Endothelial cell of umbilical vein (primary cell): ENCODE measurements at regions not wholly inside any gene's neighbourhood (a gene's known extent, or its start where the extent isn't known, plus 50 kb on each side); places are given as distances from the start of the nearest gene placed in this dataset.

Experiments used
- BruUV-seq: library from RNA; stranded (reverse); fragments of 400-500 nt; replicated peaks from 2 replicates; lab custom pipeline; 2021; lab: Mats Ljungman, UMichigan
- CTCF ChIA-PET: fragments of 300-600, 350-600 bp; sonication (Branson Sonifier 250); formaldehyde crosslinking; loops from one replicate; lab custom pipeline; 2021; ENCODE audit warnings: antibody characterized with exemption, inconsistent platforms; lab: Charles Lee
- POLR2A ChIA-PET: fragments of 300-600, 350-600 bp; sonication (Branson Sonifier 250); formaldehyde crosslinking; loops from one replicate; lab custom pipeline; 2021; ENCODE audit warnings: antibody characterized with exemption, inconsistent platforms; lab: Charles Lee
- DNase-seq: peaks from one replicate; pipeline ENCODE4 v3.0.0-alpha.2; 2011; ENCODE audit warnings: low read depth, low spot score
- FAIRE-seq: peaks from 2 replicates; lab custom pipeline; 2011; peaks lifted over from hg19 to GRCh38; lab: Jason Lieb, UNC
- H2AFZ ChIP-seq: 2 replicates; pipeline ENCODE4 v1.6.0; 2012; ENCODE audit warnings: low read depth, low read length, control low read depth, inconsistent platforms
- H3K27ac ChIP-seq: 2 replicates; pipeline ENCODE4 v1.5.1; 2011; ENCODE audit warnings: low read depth, mild to moderate bottlenecking, control low read depth, low read length, moderate library complexity; ENCODE audit not compliant: insufficient read depth
- H3K27me3 ChIP-seq, 2 experiments: 2 replicates each; pipeline versions ENCODE4 v1.6.0 to v1.6.1; 2011; ENCODE audit warnings: low read length in 2 of 2, mixed read lengths in 1 of 2; ENCODE audit not compliant: control insufficient read depth in 2 of 2, insufficient read depth in 2 of 2
- H3K36me3 ChIP-seq, 2 experiments: 2 replicates in 1 of 2; 3 replicates in 1 of 2; pipeline ENCODE4 v1.5.1; 2011; ENCODE audit warnings: low read length in 2 of 2, mild to moderate bottlenecking in 1 of 2, moderate library complexity in 1 of 2; ENCODE audit not compliant: control insufficient read depth in 2 of 2, insufficient read depth in 2 of 2; ENCODE audit errors: extremely low read depth in 1 of 2
- H3K4me1 ChIP-seq: 3 replicates; pipeline ENCODE4 v1.5.1; 2011; ENCODE audit warnings: mild to moderate bottlenecking, low read length; ENCODE audit not compliant: control insufficient read depth, insufficient read depth; ENCODE audit errors: extremely low read depth
- H3K4me2 ChIP-seq: 2 replicates; pipeline ENCODE4 v1.6.1; 2011; ENCODE audit warnings: low read length, control low read depth, mixed read lengths; ENCODE audit not compliant: insufficient read depth
- H3K4me3 ChIP-seq, 3 experiments: fragments of 200-600 bp in 1 of 3; sonication (generic), shearing (Covaris generic) in 1 of 3; replicated peaks in 1 of 3; 2 replicates each; pipeline ENCODE4 v1.5.1; 2011 to 2016; ENCODE audit warnings: control low read depth in 3 of 3, low read length in 3 of 3, mild to moderate bottlenecking in 2 of 3, inconsistent platforms in 1 of 3, low read depth in 1 of 3, moderate library complexity in 1 of 3; ENCODE audit not compliant: insufficient read depth in 1 of 3
- H3K79me2 ChIP-seq: 2 replicates; pipeline ENCODE4 v1.6.0; 2012; ENCODE audit warnings: low read length, inconsistent platforms; ENCODE audit not compliant: control insufficient read depth, insufficient read depth
- H3K9ac ChIP-seq: replicated peaks from 2 replicates; pipeline ENCODE3; 2011; ENCODE audit warnings: low read length, control low read depth; ENCODE audit not compliant: insufficient read depth; ENCODE audit errors: extremely low read depth
- H3K9me1 ChIP-seq: replicated peaks from 3 replicates; pipeline ENCODE4 v1.6.0; 2011; ENCODE audit warnings: mild to moderate bottlenecking, low read length; ENCODE audit not compliant: control insufficient read depth, insufficient read depth; ENCODE audit errors: extremely low read depth
- H3K9me3 ChIP-seq: replicated peaks from 2 replicates; pipeline ENCODE4 v1.5.1; 2012; ENCODE audit warnings: low read length, inconsistent platforms; ENCODE audit not compliant: control insufficient read depth, insufficient read depth
- H4K20me1 ChIP-seq: replicated peaks from 2 replicates; pipeline ENCODE3; 2011; ENCODE audit warnings: mild to moderate bottlenecking, low read length; ENCODE audit not compliant: control insufficient read depth, insufficient read depth; ENCODE audit errors: extremely low read depth
- FOS ChIP-seq: IDR thresholded peaks from 2 replicates; pipeline ENCODE4 v1.6.1; 2011; ENCODE audit warnings: mild to moderate bottlenecking, low read length, moderate library complexity, borderline replicate concordance; ENCODE audit not compliant: insufficient read depth
- GATA2 ChIP-seq: IDR thresholded peaks from 2 replicates; pipeline ENCODE4 v1.7.0; 2011; ENCODE audit warnings: low read depth, mild to moderate bottlenecking, moderate library complexity, mixed read lengths, low read length; ENCODE audit not compliant: insufficient read length, insufficient read depth
- JUN ChIP-seq: IDR thresholded peaks from 2 replicates; pipeline ENCODE4 v1.6.1; 2011; ENCODE audit warnings: borderline replicate concordance, low read depth; ENCODE audit not compliant: insufficient read length, insufficient read depth
- MYC ChIP-seq: IDR thresholded peaks from one replicate; pipeline ENCODE4 v1.6.1; 2011; ENCODE audit warnings: mild to moderate bottlenecking, low read depth, low read length
- dilution Hi-C: fragments of 300-500 bp; cut with MboI; formaldehyde crosslinking; loops from one replicate; pipeline ENCODE4 v1.15.0; 2019; ENCODE audit warnings: low sequenced_read_pairs; ENCODE audit not compliant: extremely low pct_ligation_motif_present
- intact Hi-C: fragments of 100-400 bp; cut with micrococcal nuclease; formaldehyde crosslinking; loops from one replicate; pipeline ENCODE4 v1.10.0; 2022
- TF ChIP-seq, protein P1 (sequence below): IDR thresholded peaks from 2 replicates; pipeline ENCODE4 v1.6.1; 2011; ENCODE audit not compliant: insufficient read depth, insufficient read length

DNA sequence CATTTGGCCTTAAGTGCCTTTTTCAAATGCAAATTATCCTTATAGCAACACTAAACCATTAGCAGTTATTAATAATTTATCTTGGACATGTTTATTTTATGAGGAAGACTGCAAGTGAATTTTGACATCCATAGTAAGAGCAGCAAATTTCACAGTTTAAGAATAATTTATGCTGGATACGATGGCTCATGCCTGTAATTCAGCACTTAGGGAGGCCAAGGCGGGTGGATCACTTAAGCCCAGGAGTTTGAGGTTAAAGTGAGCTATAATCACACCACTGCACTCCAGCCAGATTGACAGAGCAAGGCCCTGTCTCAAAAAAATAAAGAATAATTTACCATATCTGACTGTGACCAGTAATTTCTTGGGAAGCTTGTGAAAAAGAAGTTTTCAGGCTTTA is 286.2 kb downstream of the TMX3 start:
- no peak for FAIRE-seq
- POLR2A ChIA-PET: no interaction called here
- H3K9ac ChIP-seq: no peak overlapping the region
- H3K27me3 ChIP-seq: no peaks in the 10 kb centered on the region
- no peak overlapping the region for H3K4me3 ChIP-seq
- no peak overlapping the region for H3K4me2 ChIP-seq
- dilution Hi-C loops (no loop called here), intact Hi-C loops (no loop called here)
- H2AFZ ChIP-seq: peak overlapping the region; percentile 27
- H3K27ac ChIP-seq: peak overlapping the region; percentile 11
- H3K9me3 ChIP-seq: no peaks in the 10 kb centered on the region
- no peak for DNase-seq
- TF ChIP-seq JUN (no peak), MYC (no peak), GATA2 (no peak), FOS (no peak)
- TF ChIP-seq, protein P1, sequence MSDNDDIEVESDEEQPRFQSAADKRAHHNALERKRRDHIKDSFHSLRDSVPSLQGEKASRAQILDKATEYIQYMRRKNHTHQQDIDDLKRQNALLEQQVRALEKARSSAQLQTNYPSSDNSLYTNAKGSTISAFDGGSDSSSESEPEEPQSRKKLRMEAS: no peak
- H3K4me1 ChIP-seq: peaks cover 6% of the 10 kb centered on the region
- CTCF ChIA-PET: no interaction called here
- no peaks in the 10 kb centered on the region for H3K36me3 ChIP-seq
- H3K79me2 ChIP-seq: no peaks in the 10 kb centered on the region
- no TSS peak for BruUV-seq
- no peaks in the 10 kb centered on the region for H3K9me1 ChIP-seq
- H4K20me1 ChIP-seq: no peaks in the 10 kb centered on the region

DNA sequence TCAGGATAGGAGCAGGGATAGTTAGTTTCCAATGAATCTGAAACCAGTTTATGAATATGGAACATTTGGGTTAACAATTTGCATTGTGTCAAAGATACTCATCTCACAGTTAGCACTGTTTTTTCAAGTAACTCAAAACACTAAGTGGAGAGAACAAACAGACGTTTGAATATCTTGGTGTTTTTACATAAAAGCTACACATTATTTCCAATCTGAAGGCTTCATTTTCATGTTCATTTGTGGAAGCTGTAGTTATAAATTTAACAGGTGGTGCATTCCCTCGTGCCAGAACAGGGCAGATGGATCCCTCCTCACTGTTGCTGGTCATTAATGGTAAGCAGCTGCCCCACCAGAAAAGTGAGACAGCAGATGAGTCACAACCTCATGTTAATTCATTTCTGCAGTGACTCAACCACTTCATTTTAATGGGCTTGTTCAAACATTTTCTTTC is 286.9 kb downstream of the TMX3 start:
- intact Hi-C loops (no loop called here), dilution Hi-C loops (no loop called here)
- ChIA-PET CTCF (no interaction called here), POLR2A (no interaction called here)
- FAIRE-seq (no peak), DNase-seq (peak; percentile 64)
- Histone ChIP-seq H3K9me1 (no peaks in the 10 kb centered on the region), H4K20me1 (no peaks in the 10 kb centered on the region), H2AFZ (no peak overlapping the region), H3K27ac (no peak overlapping the region), H3K27me3 (no peaks in the 10 kb centered on the region), H3K9me3 (no peaks in the 10 kb centered on the region), H3K4me2 (no peak overlapping the region), H3K9ac (no peak overlapping the region), H3K4me3 (no peak overlapping the region), H3K79me2 (no peaks in the 10 kb centered on the region), H3K4me1 (peaks cover 6% of the 10 kb centered on the region), H3K36me3 (no peaks in the 10 kb centered on the region)
- no TSS peak for BruUV-seq
- TF ChIP-seq, protein P1: no peak
- TF ChIP-seq JUN (peak; percentile 62), FOS (peak; percentile 78)
